Lower leg skin (tissue), 4 donors: ENCODE measurements at regions not wholly inside any gene's neighbourhood (a gene's known extent, or its start where the extent isn't known, plus 50 kb on each side); places are given as distances from the start of the nearest gene placed in this dataset.
A peak's percentile ranks its signal among the peaks of the same experiment; 100 is the strongest.

ENCODE experiments used
- DNase-seq, 2 donors: peaks; one replicate each; pipeline ENCODE4 v3.0.0-alpha.2; 2019; ENCODE audit warnings: low spot score in 2 of 2
- H3K4me3 ChIP-seq: fragments of 200-600 bp; sonication (generic); 2 replicates; pipeline ENCODE4 v1.5.1; 2017; ENCODE audit warnings: mild to moderate bottlenecking, low read depth; ENCODE audit not compliant: poor library complexity, severe bottlenecking
- POLR2A ChIP-seq, 2 donors: fragments of 450-650 bp; IDR thresholded peaks; one replicate each; pipeline ENCODE4 v1.6.1; 2016 to 2017; ENCODE audit warnings: antibody characterized with exemption in 2 of 2, mild to moderate bottlenecking in 1 of 2, moderate library complexity in 1 of 2
- WGBS, 2 donors: methylation state at CpG; one replicate each; pipeline ENCODE4 v1.1.5; 2018; 5-methylcytosine and 5-hydroxymethylcytosine counted together
- intact Hi-C: fragments of 100-400 bp; cut with DNase I; formaldehyde crosslinking; loops from one replicate; pipeline ENCODE4 v1.15.0; 2023; ENCODE audit warnings: low total_unique reads
- TF ChIP-seq, protein P1 (sequence below), 3 donors: fragments of 450-650 bp; IDR thresholded peaks; one replicate each; pipeline ENCODE4 v1.5.1; 2016; ENCODE audit warnings: antibody characterized with exemption in 3 of 3, mild to moderate bottlenecking in 3 of 3, moderate library complexity in 2 of 3

DNA sequence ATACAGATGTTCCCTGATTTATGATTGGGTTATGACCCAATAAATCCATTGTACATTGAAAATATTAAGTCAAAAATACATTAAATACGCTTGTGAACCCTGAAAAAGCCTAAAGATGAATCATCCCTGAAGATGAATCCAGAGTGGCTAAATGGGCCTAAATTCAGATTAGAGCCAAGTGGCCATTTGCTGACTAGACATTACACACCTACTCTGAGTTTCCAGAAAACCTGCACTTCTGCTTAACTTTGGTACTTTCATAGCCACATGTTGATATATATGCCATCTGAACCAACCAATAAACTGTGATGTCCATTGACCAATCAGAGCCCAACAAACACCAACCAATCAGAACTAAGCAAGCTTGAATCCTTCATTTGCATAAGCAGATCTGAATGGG, 106.9 kb downstream of the WT1 start:
- H3K4me3 ChIP-seq, result no peak overlapping the region
- DNase-seq, result no peak
- 86 to 90% methylated on average over 1 of the region's 1 CpG for WGBS, 2 donors
- intact Hi-C loops, result no loop called here
- TF ChIP-seq, protein P1, sequence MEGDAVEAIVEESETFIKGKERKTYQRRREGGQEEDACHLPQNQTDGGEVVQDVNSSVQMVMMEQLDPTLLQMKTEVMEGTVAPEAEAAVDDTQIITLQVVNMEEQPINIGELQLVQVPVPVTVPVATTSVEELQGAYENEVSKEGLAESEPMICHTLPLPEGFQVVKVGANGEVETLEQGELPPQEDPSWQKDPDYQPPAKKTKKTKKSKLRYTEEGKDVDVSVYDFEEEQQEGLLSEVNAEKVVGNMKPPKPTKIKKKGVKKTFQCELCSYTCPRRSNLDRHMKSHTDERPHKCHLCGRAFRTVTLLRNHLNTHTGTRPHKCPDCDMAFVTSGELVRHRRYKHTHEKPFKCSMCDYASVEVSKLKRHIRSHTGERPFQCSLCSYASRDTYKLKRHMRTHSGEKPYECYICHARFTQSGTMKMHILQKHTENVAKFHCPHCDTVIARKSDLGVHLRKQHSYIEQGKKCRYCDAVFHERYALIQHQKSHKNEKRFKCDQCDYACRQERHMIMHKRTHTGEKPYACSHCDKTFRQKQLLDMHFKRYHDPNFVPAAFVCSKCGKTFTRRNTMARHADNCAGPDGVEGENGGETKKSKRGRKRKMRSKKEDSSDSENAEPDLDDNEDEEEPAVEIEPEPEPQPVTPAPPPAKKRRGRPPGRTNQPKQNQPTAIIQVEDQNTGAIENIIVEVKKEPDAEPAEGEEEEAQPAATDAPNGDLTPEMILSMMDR (IDR thresholded peaks at IDR 0.05), result no peak
- no peak for TF ChIP-seq POLR2A (IDR thresholded peaks at IDR 0.05)

DNA sequence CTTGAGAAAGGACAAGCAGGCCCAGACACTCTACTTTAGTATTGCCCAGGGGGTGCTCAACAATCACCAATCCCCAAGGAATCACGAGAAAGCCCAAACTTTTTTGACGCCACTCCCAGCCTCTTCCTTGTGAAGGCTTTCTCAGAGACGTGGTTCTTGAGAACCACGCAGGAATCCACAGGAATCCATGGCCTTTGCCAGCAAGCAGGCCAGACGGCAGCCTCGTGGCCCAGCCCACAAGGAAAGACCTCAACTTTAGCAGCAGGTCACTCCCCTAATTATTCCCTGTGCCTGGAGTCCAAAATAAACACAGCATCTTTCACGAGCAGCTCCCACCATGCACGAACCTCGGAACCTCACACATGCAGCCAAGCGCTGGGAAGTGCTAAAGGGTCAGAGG, 104.2 kb downstream of the WT1 start:
- WGBS, 2 donors, result 61 to 77% methylated on average over 10 of the region's 10 CpGs
- no peak for DNase-seq
- intact Hi-C loops, result no loop called here
- TF ChIP-seq, protein P1 (IDR thresholded peaks at IDR 0.05), result no peak
- no peak for TF ChIP-seq POLR2A (IDR thresholded peaks at IDR 0.05)
- H3K4me3 ChIP-seq, result no peak overlapping the region

DNA sequence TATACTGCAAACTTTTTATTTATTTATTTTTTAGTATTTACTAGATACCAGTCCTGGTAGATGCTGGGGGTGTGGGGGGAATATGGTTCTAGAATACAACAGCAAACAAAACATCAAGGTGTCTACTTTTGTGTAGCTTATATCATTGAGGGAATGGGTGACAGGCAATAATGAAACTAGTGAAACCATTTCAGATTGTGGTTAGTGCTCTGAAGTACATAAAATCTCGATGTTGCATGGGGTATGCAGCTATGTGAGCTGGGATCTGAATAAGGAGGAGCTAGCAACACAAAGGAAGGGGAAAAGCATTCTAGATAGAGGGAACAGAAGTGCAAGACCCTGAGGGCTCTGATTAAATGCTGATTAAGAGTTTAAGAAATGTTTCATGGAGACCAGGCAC, 103.5 kb downstream of the WT1 start:
- DNase-seq, result no peak
- 69 to 77% methylated on average over 1 of the region's 1 CpG for WGBS, 2 donors
- intact Hi-C loops, result no loop called here
- no peak for TF ChIP-seq POLR2A (IDR thresholded peaks at IDR 0.05)
- TF ChIP-seq, protein P1 (IDR thresholded peaks at IDR 0.05), result no peak
- no peak overlapping the region for H3K4me3 ChIP-seq

DNA sequence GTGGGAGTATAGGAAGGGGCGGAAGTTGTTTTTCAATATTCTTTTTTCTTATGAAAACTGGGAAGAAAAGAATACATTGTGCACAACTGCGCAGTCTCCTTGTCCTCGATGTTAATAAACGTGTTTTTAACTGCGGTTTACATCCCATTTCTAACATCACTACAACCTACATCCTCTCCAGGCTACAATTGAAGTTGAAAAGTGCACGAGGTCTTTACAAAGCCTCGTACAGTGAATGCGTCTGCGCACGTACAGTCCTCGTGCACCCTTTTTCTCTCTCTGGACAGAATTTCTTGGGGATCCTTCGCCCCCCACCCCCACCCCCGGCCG, 102.4 kb downstream of the WT1 start:
- no peak for DNase-seq
- TF ChIP-seq POLR2A (IDR thresholded peaks at IDR 0.05), result no peak
- TF ChIP-seq, protein P1 (IDR thresholded peaks at IDR 0.05), result no peak
- WGBS, 2 donors, result 17 to 20% methylated on average over 14 of the region's 14 CpGs
- H3K4me3 ChIP-seq, result no peak overlapping the region
- intact Hi-C loops, result no loop called here

DNA sequence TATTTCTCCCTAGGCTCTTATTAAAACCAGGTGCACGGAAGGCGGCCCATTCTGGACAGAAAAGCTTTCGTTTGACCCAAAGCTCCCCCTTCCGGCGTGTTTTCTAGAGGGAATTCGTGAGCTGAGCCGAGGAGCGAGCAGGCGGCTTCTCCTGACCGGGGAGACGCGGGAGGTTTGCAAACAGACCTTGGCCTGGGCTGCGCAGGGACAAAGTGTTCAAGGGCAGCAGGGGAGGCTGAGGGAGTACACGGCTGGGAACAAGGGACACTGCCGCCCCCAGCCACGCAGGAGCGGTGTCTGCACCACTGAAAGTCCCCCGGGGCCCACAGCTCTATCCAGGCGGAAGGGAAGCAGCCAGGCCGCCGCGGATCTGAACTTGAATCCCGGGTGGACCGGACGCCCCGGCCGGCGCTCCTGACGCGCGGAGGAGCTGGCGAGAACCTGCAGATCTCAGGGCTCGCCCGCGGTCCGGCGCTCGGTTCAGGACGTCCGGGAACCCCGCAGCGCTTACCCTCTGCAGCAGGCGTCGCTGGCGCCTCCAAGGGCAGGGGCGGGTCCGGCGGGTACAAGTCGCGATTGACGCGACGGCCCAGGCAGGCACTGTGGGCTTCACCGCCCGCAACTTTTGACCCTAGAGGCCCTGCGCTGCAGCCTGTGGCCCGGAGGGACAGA, 101.9 kb downstream of the WT1 start:
- intact Hi-C loops, result no loop called here
- peak; percentile 35 to 86 for DNase-seq
- TF ChIP-seq, protein P1 (IDR thresholded peaks at IDR 0.05), result no peak
- no peak for TF ChIP-seq POLR2A (IDR thresholded peaks at IDR 0.05)
- peak overlapping the region; percentile 17 for H3K4me3 ChIP-seq
- 5 to 9% methylated on average over 23 to 57 of the region's 57 CpGs for WGBS, 2 donors

DNA sequence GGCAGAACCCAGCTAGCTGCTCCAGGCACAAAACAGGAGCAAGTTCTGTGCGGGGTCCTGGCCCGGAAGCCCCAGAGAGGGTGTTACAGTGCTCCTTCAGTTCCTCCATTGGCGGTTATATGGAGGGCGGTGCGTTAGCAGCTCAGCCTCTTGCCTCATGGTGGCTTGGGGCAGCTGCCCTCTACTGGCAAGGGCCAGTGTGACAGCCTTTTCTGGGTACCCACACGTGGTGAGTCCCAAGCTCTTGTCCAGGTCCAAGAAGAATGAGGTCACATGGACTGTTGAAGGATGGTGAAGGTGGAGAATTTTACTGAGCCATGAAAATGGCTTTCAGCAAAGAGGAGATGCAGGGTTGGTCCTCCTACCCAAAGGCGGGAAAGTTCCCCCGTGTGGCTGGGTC, 100.5 kb downstream of the WT1 start:
- DNase-seq, result no peak
- TF ChIP-seq, protein P1 (IDR thresholded peaks at IDR 0.05), result no peak
- TF ChIP-seq POLR2A (IDR thresholded peaks at IDR 0.05), result no peak
- WGBS, 2 donors, result 85 to 93% methylated on average over 8 of the region's 8 CpGs
- no peak overlapping the region for H3K4me3 ChIP-seq
- intact Hi-C loops, result no loop called here
